ENCODE measurements at regions not wholly inside any gene's neighbourhood (a gene's known extent, or its start where the extent isn't known, plus 50 kb on each side); places are given as distances from the start of the nearest gene placed in this dataset.

DNA sequence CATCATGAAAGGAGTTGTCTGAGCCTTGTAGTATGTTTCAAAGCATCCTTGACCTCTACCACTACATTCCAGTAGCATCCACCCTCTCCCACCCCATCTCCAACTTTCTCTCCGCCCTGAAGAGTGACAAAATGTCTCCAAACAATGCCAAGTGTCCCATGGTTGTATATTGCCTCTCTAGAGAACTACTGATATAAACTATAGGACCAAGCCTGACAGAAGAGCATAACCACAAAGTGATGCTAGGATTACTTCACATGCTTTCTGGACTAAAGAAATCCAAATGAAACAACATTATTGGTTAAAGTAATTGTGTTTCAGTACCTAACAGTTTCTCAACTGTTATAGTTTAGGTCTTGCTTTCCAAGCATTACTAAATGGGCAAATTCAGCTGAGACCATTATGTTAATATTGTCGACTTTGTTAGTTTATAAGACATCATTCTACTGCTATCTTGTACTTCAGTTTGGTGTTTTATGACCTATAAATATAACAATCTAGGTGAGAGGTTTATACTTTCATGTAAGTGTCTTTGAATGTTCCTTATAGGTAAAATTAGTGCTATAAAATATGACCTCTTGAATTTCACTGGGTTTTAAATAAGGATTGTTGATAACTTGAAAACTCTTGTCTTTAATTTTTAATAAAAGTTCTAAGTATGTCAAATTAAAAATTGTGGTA is 117.4 kb downstream of the SUCNR1 start:
- no peak for DNase-seq (ENCODE audit: low read depth in 2 of 3, low spot score in 2 of 3)

- no peak for DNase-seq (ENCODE audit: low read depth in 2 of 3, low spot score in 2 of 3)
These were observed 119.0 kb downstream of the SUCNR1 start for GRCh38 chr3:151992326-151993041.

DNA sequence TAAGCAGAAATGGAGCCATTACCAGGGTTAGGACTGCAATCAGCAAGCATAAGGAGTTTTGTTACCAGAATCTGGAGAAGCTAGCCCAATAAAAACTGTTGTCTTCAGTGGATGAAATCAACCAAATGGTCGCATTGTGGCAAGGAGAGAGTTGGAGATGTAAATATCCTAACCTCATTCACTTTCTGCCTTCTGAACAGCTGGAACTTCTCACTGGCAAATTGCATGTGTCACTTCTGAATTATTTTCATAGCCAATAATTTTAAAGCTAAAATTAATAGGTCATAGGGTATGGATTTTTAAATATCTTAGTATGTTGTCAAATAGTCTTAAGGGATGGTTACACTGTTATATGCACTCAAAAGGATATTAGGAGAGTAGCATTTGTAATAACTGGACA is 121.6 kb downstream of the SUCNR1 start:
- DNase-seq (ENCODE audit: low read depth in 2 of 3, low spot score in 2 of 3): no peak

DNA sequence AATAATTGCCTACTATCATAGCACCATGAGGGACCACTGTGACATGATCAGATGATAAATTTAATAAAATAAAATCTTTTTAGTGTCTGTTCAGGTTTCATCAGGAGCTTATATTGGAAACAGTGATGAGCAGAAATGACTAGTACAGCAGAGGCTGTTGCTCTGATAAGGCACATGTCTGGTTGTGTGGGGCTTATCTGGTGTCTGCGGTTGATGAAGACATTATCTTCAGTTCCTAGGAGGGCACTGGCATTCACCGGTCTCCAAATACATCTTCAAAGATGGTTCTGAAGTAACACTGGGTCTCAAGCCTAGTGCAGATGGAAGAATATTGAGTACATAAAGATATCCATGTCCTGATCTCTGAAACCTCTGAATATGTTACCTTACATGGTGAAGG is 125.3 kb downstream of the SUCNR1 start:
- DNase-seq (ENCODE audit: low read depth in 2 of 3, low spot score in 2 of 3): no peak

- no peak for DNase-seq (ENCODE audit: low read depth in 2 of 3, low spot score in 2 of 3)
These were observed 126.5 kb downstream of the SUCNR1 start for GRCh38 chr3:151999936-152000335.

DNA sequence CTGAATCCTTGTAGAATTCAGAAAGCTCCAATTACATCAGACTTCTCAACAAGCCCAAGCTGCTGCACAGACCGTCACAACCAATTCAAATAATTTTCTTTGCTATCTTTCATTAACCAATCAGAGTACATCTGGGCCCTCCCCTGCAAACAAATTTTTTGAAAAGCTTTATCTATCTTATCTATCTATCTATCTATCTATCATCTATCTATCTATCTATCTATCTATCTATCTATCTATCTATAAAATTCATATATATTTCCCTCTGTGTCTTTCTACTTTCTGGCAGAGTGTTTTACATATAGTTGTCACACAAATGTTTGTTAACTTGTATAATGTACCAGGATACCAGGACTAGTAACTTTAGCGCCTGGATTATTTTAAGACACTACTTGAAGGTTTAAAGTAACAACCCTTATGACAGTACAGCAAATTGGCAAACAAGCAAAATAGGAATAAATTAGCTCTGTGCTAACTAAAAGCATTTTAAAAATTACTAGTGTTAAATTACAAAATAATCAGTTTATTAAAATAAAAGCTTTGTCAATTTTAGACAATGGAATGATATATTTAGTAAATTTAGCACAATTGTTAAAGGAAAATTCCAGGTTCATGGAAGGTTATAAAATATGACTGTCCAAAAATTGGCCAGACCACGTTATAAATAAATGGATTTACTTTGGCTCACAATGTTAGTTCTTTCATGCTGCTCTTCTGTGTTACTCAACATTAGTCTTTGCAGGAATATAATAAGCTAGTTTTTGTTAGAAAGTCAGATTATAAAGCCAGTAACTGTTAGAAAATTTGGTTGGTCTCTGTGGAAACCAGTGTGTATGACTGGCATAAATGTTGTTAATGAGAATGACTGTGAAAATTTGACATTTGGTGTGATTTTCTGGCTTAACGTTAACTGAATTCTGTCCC is 138.6 kb downstream of the SUCNR1 start:
- no peak for DNase-seq (ENCODE audit: low read depth in 2 of 3, low spot score in 2 of 3)

- DNase-seq (ENCODE audit: low read depth in 2 of 3, low spot score in 2 of 3): no peak
These were observed 146.1 kb downstream of the SUCNR1 start for GRCh38 chr3:152019508-152019907.

GRCh38 chr3:152021951-152022461 is 148.6 kb downstream of the SUCNR1 start:
- DNase-seq (ENCODE audit: low read depth in 2 of 3, low spot score in 2 of 3): peak in 1 of 3 experiments; percentile 1

DNA sequence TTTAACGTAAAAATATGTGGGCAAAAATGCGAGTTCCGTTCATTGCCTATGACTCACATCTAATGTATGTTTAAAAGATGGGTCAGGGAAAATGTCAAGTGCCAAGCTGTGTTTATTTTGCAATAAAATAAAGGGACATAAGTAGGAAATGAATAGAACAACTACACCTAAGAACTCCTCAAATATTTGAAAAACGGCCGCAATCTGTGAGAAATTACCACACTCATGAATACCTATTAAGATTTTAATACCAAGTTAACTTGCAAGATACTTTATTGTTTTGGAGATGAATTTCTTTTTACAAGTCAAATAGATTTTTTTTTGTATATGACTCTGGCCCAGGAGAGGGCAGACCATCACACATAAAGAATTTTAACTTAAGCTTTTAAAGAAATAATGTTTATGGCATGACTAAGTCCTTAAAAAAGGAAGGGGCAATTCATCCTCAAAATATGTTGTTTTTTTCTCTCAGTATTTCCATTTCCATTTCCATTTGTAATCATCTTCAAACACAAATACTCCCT is 152.7 kb downstream of the SUCNR1 start:
- no peak for DNase-seq (ENCODE audit: low read depth in 2 of 3, low spot score in 2 of 3)

- no peak for DNase-seq (ENCODE audit: low read depth in 2 of 3, low spot score in 2 of 3)
These were observed 156.9 kb downstream of the SUCNR1 start for GRCh38 chr3:152030320-152030719.

- no peak for DNase-seq (ENCODE audit: low read depth in 2 of 3, low spot score in 2 of 3)
These were observed 157.9 kb downstream of the SUCNR1 start for GRCh38 chr3:152031321-152031720.

DNA sequence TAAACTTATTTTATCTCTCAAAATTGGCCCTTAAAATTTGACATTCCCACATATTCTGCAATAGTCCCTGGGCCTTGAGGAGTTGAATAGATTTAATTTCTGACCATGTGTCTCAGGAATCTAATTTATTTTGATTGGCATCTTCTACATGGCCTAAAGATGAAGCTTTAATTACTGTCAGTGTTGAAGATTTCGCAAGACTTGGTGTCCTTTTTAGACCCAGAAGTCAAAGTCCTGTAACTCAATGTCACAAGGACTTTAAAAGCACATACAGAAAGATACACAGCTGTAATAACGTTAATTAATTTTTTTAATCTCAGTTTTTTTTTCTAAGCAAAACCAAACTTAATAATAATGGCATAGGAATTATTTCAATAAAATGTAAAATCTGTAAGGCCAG is 163.9 kb downstream of the SUCNR1 start:
- no peak for DNase-seq (ENCODE audit: low read depth in 2 of 3, low spot score in 2 of 3)

GRCh38 chr3:152037953-152038352 is 164.5 kb downstream of the SUCNR1 start:
- no peak for DNase-seq (ENCODE audit: low read depth in 2 of 3, low spot score in 2 of 3)

GRCh38 chr3:152038490-152038889 is 165.0 kb downstream of the SUCNR1 start:
- no peak for DNase-seq (ENCODE audit: low read depth in 2 of 3, low spot score in 2 of 3)

DNA sequence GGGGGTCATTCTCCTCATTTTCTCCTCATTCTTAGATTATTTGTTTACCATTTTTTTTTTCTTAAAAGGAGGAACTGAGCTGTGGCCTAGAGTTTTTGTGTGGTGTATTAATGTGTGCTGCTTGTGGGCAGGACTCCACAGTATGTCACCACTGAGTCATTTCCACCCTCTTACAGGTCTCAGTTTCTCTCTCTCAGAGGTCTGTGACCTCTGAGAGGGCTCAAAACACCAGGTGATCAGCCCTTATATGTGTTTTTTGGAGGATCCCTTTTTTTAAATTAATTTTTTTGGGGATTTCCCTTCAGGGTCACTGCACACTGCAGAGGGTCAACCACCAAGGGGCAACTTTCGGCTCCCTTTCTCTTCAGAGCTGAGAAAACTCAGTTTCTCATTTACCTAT is 166.4 kb downstream of the SUCNR1 start:
- no peak for DNase-seq (ENCODE audit: low read depth in 2 of 3, low spot score in 2 of 3)

GRCh38 chr3:152040319-152040718 is 166.9 kb downstream of the SUCNR1 start:
- no peak for DNase-seq (ENCODE audit: low read depth in 2 of 3, low spot score in 2 of 3)

DNA sequence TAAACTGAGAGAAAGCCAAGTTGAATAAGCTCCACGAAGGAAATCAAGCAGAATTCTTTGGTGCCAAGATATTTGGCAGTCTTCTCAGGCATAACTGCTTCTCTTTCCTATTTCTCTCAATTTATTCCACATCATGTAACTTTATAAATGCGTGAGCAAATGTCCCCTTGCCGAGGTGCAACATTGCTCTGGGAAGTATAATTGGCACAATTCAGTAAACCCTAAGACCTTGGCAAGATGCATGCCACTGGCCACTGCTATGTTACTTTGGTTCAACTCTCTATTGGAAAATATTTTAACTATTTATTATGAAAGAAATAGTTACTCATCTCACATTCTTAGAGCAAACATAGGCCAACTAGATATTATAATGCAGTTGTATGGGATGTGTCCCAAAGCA is 170.2 kb downstream of the SUCNR1 start:
- no peak for DNase-seq (ENCODE audit: low read depth in 2 of 3, low spot score in 2 of 3)

GRCh38 chr3:152046280-152046679 is 172.8 kb downstream of the SUCNR1 start:
- DNase-seq (ENCODE audit: low read depth in 2 of 3, low spot score in 2 of 3): no peak

DNA sequence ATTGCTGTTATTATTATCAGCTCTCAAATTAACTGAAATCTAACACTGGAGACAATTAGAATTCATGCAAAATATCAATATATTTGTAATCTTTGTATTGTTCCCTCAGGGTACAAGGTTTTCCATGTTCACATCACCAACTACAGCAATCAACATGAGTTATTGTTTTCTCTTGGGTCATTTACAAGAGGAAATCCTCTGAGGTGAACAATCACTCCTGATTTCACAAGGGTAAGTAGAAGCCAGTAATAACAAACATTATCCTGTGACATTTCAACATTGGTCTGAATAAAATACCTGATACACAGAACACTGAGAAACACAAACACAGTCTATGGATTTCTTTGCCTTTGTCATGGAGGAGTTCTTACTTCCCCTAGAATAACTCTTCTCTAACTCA is 174.0 kb downstream of the SUCNR1 start:
- no peak for DNase-seq (ENCODE audit: low read depth in 2 of 3, low spot score in 2 of 3)

DNA sequence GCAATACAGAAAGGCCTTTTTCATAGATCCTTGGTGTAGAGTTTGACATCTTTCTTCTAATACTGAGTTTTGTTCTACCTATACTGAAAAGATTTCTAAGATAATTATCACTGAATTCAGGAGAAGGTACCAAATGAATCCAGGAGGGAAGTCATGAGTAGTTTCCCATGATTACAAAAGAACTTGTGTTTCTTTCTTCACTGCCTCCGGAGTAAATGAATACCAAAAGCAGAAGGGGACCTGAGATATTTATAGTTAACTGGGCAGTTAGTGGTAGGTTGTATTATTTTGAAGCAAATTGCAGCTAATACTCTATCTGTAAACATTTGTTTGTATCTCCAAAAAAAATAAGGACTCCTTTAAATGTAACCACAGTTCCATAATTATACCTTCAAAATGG is 175.4 kb downstream of the SUCNR1 start:
- no peak for DNase-seq (ENCODE audit: low read depth in 2 of 3, low spot score in 2 of 3)

DNA sequence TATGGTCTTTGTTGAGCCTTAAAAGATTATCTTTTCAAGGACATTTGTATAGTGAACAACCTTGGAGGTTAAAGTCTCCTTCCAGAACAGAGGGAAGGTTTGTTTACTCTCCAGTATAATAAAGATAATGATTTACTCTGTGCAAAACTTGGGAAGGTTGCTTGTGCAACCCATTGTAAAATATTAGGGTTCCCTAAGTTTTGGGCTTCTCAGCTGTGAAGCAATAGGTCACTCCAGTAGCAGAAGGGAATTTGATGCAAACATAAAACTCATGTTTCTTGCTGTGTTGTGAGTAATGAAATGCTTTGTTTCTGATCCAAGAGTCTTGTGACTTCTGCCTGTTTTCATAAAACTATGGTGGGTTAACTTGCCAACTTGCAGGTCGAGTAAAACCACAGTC is 177.5 kb downstream of the SUCNR1 start:
- no peak for DNase-seq (ENCODE audit: low read depth in 2 of 3, low spot score in 2 of 3)

Measured in activated CD8-positive, alpha-beta memory T cell treated with anti-CD3 and anti-CD28 coated beads for 48 hours (primary cell).